Osteoblast (primary cell): ENCODE measurements at regions not wholly inside any gene's neighbourhood (a gene's known extent, or its start where the extent isn't known, plus 50 kb on each side); places are given as distances from the start of the nearest gene placed in this dataset.

Experiments
- DNase-seq: peaks from one replicate; pipeline ENCODE4 v3.0.0; 2011; ENCODE audit warnings: low spot score, mixed read lengths; ENCODE audit not compliant: insufficient read length; ENCODE audit errors: missing footprints
- H2AFZ ChIP-seq: 2 replicates; pipeline ENCODE4 v1.6.0; 2011; ENCODE audit warnings: mild to moderate bottlenecking, low read length
- H3K27ac ChIP-seq: 2 replicates; pipeline ENCODE4 v1.5.1; 2011; ENCODE audit warnings: mild to moderate bottlenecking, low read depth, low read length, moderate library complexity
- H3K27me3 ChIP-seq: 2 replicates; pipeline ENCODE4 v1.6.0; 2012; ENCODE audit warnings: mild to moderate bottlenecking, control low read depth, inconsistent platforms, low read length, moderate library complexity; ENCODE audit not compliant: insufficient read depth
- H3K36me3 ChIP-seq: 2 replicates; pipeline ENCODE4 v1.5.1; 2011; ENCODE audit warnings: mild to moderate bottlenecking, low read length, control low read depth, moderate library complexity; ENCODE audit not compliant: insufficient read depth
- H3K4me1 ChIP-seq: 2 replicates; pipeline ENCODE4 v1.5.1; 2011; ENCODE audit warnings: mild to moderate bottlenecking, low read length, control low read depth, moderate library complexity; ENCODE audit not compliant: insufficient read depth
- H3K4me2 ChIP-seq: 2 replicates; pipeline ENCODE4 v1.6.0; 2011; ENCODE audit warnings: mild to moderate bottlenecking, low read length; ENCODE audit not compliant: insufficient read depth
- H3K4me3 ChIP-seq: fragments of 200-600 bp; sonication (generic); 3 replicates; pipeline ENCODE4 v1.5.1; 2012; ENCODE audit warnings: mild to moderate bottlenecking, low read length, inconsistent platforms; ENCODE audit not compliant: insufficient read depth
- H3K79me2 ChIP-seq: 2 replicates; pipeline ENCODE4 v1.6.0; 2012; ENCODE audit warnings: mild to moderate bottlenecking, low read length, control low read depth, inconsistent platforms; ENCODE audit not compliant: insufficient read depth
- H3K9me3 ChIP-seq: 2 replicates; pipeline ENCODE4 v1.5.1; 2011; ENCODE audit warnings: low read depth, low read length, control low read depth
- H4K20me1 ChIP-seq: 2 replicates; pipeline ENCODE4 v1.6.0; 2012; ENCODE audit warnings: mild to moderate bottlenecking, low read length, control low read depth; ENCODE audit not compliant: insufficient read depth
- TF ChIP-seq, protein P1 (sequence below): IDR thresholded peaks from 2 replicates; pipeline ENCODE4 v1.5.1; 2011; ENCODE audit warnings: mild to moderate bottlenecking, low read depth, low read length, moderate library complexity; ENCODE audit errors: extremely low read depth

DNA sequence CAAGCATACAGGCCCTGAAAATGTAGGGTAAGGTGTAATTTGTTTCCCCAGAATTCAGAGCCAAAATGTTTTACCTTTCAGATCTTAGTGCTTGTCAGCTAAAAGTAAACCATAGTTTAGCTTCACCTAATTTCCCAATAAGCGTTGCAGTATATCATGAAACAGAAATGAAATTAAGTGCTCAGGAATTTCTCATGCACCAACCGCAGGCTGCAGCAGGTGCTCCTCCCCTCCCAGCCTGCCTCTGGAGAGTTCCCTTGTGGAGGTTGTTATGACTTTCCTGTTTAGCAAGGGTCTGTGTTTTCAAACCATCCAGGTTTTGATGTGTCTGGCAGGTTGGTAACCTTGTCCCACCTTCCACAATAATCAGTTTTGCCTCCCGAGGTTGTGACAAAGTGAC is 118.5 kb downstream of the HLX start:
- peaks cover 1% of the 10 kb centered on the region for H3K4me1 ChIP-seq
- no peak overlapping the region for H3K4me3 ChIP-seq
- no peak overlapping the region for H3K27ac ChIP-seq
- no peak overlapping the region for H3K4me2 ChIP-seq
- no peaks in the 10 kb centered on the region for H3K79me2 ChIP-seq
- no peak overlapping the region for H2AFZ ChIP-seq
- no peak for DNase-seq
- H3K36me3 ChIP-seq, result no peaks in the 10 kb centered on the region
- TF ChIP-seq, protein P1, sequence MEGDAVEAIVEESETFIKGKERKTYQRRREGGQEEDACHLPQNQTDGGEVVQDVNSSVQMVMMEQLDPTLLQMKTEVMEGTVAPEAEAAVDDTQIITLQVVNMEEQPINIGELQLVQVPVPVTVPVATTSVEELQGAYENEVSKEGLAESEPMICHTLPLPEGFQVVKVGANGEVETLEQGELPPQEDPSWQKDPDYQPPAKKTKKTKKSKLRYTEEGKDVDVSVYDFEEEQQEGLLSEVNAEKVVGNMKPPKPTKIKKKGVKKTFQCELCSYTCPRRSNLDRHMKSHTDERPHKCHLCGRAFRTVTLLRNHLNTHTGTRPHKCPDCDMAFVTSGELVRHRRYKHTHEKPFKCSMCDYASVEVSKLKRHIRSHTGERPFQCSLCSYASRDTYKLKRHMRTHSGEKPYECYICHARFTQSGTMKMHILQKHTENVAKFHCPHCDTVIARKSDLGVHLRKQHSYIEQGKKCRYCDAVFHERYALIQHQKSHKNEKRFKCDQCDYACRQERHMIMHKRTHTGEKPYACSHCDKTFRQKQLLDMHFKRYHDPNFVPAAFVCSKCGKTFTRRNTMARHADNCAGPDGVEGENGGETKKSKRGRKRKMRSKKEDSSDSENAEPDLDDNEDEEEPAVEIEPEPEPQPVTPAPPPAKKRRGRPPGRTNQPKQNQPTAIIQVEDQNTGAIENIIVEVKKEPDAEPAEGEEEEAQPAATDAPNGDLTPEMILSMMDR, result no peak
- H3K9me3 ChIP-seq, result no peaks in the 10 kb centered on the region
- no peaks in the 10 kb centered on the region for H4K20me1 ChIP-seq
- no peaks in the 10 kb centered on the region for H3K27me3 ChIP-seq

DNA sequence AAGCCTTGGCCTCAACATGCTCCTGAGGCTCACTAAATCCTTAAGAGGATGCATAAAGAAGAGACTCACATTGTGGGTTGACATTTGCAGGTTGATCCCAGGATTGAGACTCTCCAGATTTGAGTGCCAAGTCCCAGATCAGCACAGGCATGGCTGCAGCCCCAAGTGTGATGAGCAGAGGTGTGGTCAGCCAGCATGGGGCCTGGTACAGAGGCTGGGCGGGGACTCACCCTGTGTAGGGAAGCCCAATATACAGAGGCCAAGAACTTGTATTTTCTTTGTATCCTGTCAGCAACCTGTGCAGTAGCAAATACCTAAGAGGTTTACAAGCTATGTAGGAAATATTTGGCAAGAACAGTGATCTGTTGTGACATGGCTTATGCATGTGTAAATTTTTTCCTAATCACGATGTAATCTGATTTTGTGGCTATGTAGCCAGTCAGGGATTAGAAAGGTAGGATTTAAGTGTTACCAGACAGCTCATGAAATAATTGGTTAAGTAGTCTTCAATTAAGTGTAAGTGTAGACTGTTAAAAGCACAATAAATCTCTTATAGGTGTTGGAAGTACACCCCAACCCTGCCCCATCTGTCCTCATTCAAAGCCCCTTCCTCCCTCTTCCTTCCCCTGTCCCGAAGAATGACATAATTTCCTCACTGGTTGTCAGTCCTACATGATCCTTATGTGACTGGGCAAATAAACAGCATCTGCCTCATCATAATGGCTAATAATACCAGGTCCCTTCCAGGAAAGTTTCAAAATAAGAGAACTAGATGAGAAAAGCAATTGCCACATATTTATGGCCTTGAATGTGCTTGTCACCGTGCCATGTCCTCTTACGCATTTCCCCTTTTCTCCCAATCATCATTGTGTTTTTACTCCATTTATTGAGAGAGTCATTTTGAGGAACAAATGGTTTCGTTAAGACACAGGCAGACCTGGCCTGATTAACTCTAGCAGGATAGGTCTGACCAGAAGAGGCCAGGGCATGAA is 120.9 kb downstream of the HLX start:
- Histone ChIP-seq H2AFZ (no peak overlapping the region), H3K4me3 (no peak overlapping the region), H3K4me2 (no peak overlapping the region), H3K27ac (no peak overlapping the region), H3K36me3 (no peaks in the 10 kb centered on the region), H3K4me1 (no peaks in the 10 kb centered on the region), H3K79me2 (no peaks in the 10 kb centered on the region), H3K9me3 (no peaks in the 10 kb centered on the region), H4K20me1 (no peaks in the 10 kb centered on the region), H3K27me3 (no peaks in the 10 kb centered on the region)
- DNase-seq, result no peak
- TF ChIP-seq, protein P1, result no peak

DNA sequence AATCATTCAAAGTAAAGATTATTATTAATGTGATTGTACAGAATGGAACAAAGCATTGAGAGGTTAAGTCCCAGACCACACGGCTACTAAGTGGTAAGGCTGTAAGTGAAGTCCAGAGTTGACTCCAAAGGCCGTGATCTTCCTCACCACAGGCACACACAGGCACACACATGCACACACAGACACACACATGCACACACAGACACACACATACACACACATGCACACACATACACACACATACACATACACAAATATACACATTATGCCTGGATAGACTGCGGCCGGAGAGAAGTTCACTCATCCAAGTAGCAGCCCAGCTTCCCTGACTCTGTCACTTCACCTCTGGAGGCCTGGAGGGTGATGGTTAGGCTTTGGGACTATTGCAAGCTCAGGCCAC is 121.9 kb downstream of the HLX start:
- H3K4me3 ChIP-seq, result no peak overlapping the region
- H3K4me2 ChIP-seq, result no peak overlapping the region
- no peaks in the 10 kb centered on the region for H3K9me3 ChIP-seq
- no peaks in the 10 kb centered on the region for H4K20me1 ChIP-seq
- H3K27ac ChIP-seq, result no peak overlapping the region
- H3K4me1 ChIP-seq, result no peaks in the 10 kb centered on the region
- DNase-seq, result no peak
- H2AFZ ChIP-seq, result no peak overlapping the region
- H3K36me3 ChIP-seq, result no peaks in the 10 kb centered on the region
- H3K79me2 ChIP-seq, result no peaks in the 10 kb centered on the region
- no peaks in the 10 kb centered on the region for H3K27me3 ChIP-seq
- TF ChIP-seq, protein P1, result no peak

DNA sequence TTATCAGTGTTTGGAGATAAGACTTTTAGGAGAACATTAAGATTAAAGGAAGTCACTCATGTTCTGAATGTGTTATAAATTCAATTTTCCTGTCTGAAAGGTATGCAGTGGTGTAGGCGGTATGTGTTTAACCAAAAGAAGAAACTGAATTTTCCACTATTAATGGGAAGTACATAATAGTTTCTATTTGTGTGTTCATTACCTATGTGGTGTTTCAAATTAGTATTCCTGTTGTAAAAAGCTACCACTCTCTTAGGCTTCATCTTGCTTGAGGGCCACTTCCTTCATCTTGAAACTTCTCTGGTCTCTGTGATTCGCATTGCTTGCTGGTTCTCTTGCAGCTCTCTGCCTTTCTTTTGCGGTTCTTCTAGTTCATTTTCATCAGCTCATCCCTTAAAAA is 123.4 kb downstream of the HLX start:
- H4K20me1 ChIP-seq, result no peaks in the 10 kb centered on the region
- no peak overlapping the region for H3K27ac ChIP-seq
- no peak overlapping the region for H3K4me3 ChIP-seq
- no peaks in the 10 kb centered on the region for H3K4me1 ChIP-seq
- DNase-seq, result no peak
- no peak overlapping the region for H2AFZ ChIP-seq
- no peaks in the 10 kb centered on the region for H3K36me3 ChIP-seq
- no peaks in the 10 kb centered on the region for H3K9me3 ChIP-seq
- TF ChIP-seq, protein P1, result no peak
- H3K79me2 ChIP-seq, result no peaks in the 10 kb centered on the region
- H3K27me3 ChIP-seq, result no peaks in the 10 kb centered on the region
- H3K4me2 ChIP-seq, result no peak overlapping the region
